Neural crest cell (in vitro differentiated cells): ENCODE measurements at regions not wholly inside any gene's neighbourhood (a gene's known extent, or its start where the extent isn't known, plus 50 kb on each side); places are given as distances from the start of the nearest gene placed in this dataset.

Source experiments
- DNase-seq: peaks from one replicate; pipeline ENCODE4 v3.0.0; 2021; ENCODE audit warnings: low read depth, mixed read lengths, low spot score
- H3K27ac Mint-ChIP-seq: one replicate; pipeline ENCODE4 v1.8.0; 2021; ENCODE audit warnings: mild to moderate bottlenecking, mixed read lengths; ENCODE audit not compliant: unreplicated experiment
- H3K27me3 Mint-ChIP-seq: 2 replicates; pipeline ENCODE4 v1.8.0; 2021; ENCODE audit warnings: low read depth, mild to moderate bottlenecking, mixed read lengths
- H3K36me3 Mint-ChIP-seq: 2 replicates; pipeline ENCODE4 v1.8.0; 2021; ENCODE audit warnings: low read depth, mild to moderate bottlenecking, mixed read lengths
- H3K4me1 Mint-ChIP-seq: 2 replicates; pipeline ENCODE4 v1.8.0; 2021; ENCODE audit warnings: mixed read lengths
- H3K4me3 Mint-ChIP-seq: one replicate; pipeline ENCODE4 v1.8.0; 2021; ENCODE audit warnings: mild to moderate bottlenecking, mixed read lengths
- H3K9me3 Mint-ChIP-seq: 2 replicates; pipeline ENCODE4 v1.8.0; 2021; ENCODE audit warnings: mixed read lengths
- TF ChIP-seq, protein P1 (sequence below): fragments of 200-600 bp; sonication (generic); conservative IDR thresholded peaks from 2 replicates; pipeline ENCODE4 v1.5.0; 2021; ENCODE audit warnings: antibody characterized with exemption, mild to moderate bottlenecking

GRCh38 chr3:22383285-22383684, 632.3 kb upstream of the ZNF385D start:
- H3K36me3 Mint-ChIP-seq = no peaks in the 10 kb centered on the region
- peaks cover 32% of the 10 kb centered on the region for H3K27me3 Mint-ChIP-seq
- TF ChIP-seq, protein P1, sequence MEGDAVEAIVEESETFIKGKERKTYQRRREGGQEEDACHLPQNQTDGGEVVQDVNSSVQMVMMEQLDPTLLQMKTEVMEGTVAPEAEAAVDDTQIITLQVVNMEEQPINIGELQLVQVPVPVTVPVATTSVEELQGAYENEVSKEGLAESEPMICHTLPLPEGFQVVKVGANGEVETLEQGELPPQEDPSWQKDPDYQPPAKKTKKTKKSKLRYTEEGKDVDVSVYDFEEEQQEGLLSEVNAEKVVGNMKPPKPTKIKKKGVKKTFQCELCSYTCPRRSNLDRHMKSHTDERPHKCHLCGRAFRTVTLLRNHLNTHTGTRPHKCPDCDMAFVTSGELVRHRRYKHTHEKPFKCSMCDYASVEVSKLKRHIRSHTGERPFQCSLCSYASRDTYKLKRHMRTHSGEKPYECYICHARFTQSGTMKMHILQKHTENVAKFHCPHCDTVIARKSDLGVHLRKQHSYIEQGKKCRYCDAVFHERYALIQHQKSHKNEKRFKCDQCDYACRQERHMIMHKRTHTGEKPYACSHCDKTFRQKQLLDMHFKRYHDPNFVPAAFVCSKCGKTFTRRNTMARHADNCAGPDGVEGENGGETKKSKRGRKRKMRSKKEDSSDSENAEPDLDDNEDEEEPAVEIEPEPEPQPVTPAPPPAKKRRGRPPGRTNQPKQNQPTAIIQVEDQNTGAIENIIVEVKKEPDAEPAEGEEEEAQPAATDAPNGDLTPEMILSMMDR = no peak
- H3K4me1 Mint-ChIP-seq = no peaks in the 10 kb centered on the region
- no peak overlapping the region for H3K4me3 Mint-ChIP-seq
- no peak for DNase-seq
- no peak overlapping the region for H3K27ac Mint-ChIP-seq
- peaks cover 2% of the 10 kb centered on the region for H3K9me3 Mint-ChIP-seq

- H3K9me3 Mint-ChIP-seq = peaks cover 2% of the 10 kb centered on the region
- H3K36me3 Mint-ChIP-seq = no peaks in the 10 kb centered on the region
- H3K4me3 Mint-ChIP-seq = no peak overlapping the region
- H3K27ac Mint-ChIP-seq = no peak overlapping the region
- TF ChIP-seq, protein P1 = no peak
- DNase-seq = no peak
- peaks cover 38% of the 10 kb centered on the region for H3K27me3 Mint-ChIP-seq
- no peaks in the 10 kb centered on the region for H3K4me1 Mint-ChIP-seq
Measured at GRCh38 chr3:22386107-22386506, 635.1 kb upstream of the ZNF385D start.

- DNase-seq = no peak
- no peaks in the 10 kb centered on the region for H3K4me1 Mint-ChIP-seq
- no peaks in the 10 kb centered on the region for H3K36me3 Mint-ChIP-seq
- no peaks in the 10 kb centered on the region for H3K9me3 Mint-ChIP-seq
- peaks cover 29% of the 10 kb centered on the region for H3K27me3 Mint-ChIP-seq
- no peak overlapping the region for H3K27ac Mint-ChIP-seq
- no peak overlapping the region for H3K4me3 Mint-ChIP-seq
- TF ChIP-seq, protein P1 = no peak
Measured at GRCh38 chr3:22392286-22392685, 641.3 kb upstream of the ZNF385D start.

DNA sequence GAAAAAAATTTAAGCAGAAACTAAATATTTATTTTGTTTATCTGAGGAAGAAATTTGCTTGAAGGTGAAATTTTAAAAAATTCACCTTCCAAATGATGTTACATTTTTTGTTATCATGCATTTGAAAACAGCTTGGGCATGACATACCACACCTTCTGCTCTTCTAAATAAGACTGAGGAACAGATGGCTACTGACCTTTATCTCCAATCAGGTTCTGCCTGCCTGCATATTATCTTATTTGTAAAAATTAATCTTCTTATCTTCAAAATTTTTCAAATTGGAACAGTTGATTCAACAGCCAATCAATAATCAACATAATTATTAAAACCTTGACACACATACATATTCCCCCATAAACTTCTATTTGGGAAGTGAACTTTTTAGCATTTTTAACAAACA, 641.8 kb upstream of the ZNF385D start:
- TF ChIP-seq, protein P1 = no peak
- H3K27ac Mint-ChIP-seq = no peak overlapping the region
- H3K4me1 Mint-ChIP-seq = no peaks in the 10 kb centered on the region
- DNase-seq = no peak
- peaks cover 28% of the 10 kb centered on the region for H3K27me3 Mint-ChIP-seq
- no peaks in the 10 kb centered on the region for H3K36me3 Mint-ChIP-seq
- H3K9me3 Mint-ChIP-seq = peaks cover under 1% of the 10 kb centered on the region
- H3K4me3 Mint-ChIP-seq = no peak overlapping the region

DNA sequence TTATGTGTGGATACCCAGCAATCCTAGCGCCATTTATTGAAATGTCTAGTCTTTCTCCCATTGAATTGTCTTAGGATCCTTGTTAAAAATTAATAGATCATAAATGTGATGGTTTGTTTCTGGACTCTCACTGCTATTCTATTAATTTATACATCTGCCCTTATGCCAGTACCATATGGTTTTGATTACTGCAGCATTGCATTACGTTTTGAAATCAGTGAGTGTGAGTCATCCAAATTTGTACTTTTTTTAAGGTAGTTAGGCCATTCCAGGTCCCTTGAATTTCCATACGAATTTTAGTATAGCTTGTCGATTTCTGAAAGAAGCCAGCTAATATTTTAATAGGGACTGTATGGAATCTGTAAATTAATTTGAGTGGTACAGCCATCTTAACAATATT, 648.6 kb upstream of the ZNF385D start:
- H3K27me3 Mint-ChIP-seq = peaks cover 2% of the 10 kb centered on the region
- no peak overlapping the region for H3K4me3 Mint-ChIP-seq
- H3K36me3 Mint-ChIP-seq = no peaks in the 10 kb centered on the region
- DNase-seq = no peak
- no peak overlapping the region for H3K27ac Mint-ChIP-seq
- TF ChIP-seq, protein P1 = no peak
- no peaks in the 10 kb centered on the region for H3K4me1 Mint-ChIP-seq
- H3K9me3 Mint-ChIP-seq = peaks cover 2% of the 10 kb centered on the region

DNA sequence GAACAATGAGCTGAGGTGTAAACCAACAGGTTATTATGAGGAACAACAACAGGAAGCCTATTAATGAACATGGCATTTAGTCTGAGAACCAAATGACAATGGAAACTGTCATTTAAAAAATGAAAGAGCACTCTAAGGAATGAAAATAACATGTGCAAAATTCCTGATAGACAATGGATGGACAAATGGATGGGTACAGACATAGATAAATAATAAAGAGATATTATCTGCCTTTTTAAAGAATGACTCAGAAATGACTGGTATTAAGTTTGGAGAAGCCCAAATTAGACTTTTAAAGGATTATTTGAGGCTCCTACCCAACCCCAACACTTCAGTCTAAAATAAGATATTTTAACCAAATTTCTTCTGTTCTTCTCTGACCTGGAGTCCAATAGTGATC, 650.5 kb upstream of the ZNF385D start:
- no peaks in the 10 kb centered on the region for H3K4me1 Mint-ChIP-seq
- H3K9me3 Mint-ChIP-seq = peaks cover 2% of the 10 kb centered on the region
- H3K27ac Mint-ChIP-seq = no peak overlapping the region
- peaks cover 9% of the 10 kb centered on the region for H3K27me3 Mint-ChIP-seq
- no peaks in the 10 kb centered on the region for H3K36me3 Mint-ChIP-seq
- H3K4me3 Mint-ChIP-seq = no peak overlapping the region
- TF ChIP-seq, protein P1 = no peak
- no peak for DNase-seq
